Lower leg skin (tissue), 4 donors: ENCODE measurements at regions not wholly inside any gene's neighbourhood (a gene's known extent, or its start where the extent isn't known, plus 50 kb on each side); places are given as distances from the start of the nearest gene placed in this dataset.

Source experiments
- DNase-seq, 2 donors: peaks; one replicate each; pipeline ENCODE4 v3.0.0-alpha.2; 2019; ENCODE audit warnings: low spot score in 2 of 2
- H3K4me3 ChIP-seq: fragments of 200-600 bp; sonication (generic); 2 replicates; pipeline ENCODE4 v1.5.1; 2017; ENCODE audit warnings: mild to moderate bottlenecking, low read depth; ENCODE audit not compliant: poor library complexity, severe bottlenecking
- POLR2A ChIP-seq, 2 donors: fragments of 450-650 bp; IDR thresholded peaks; one replicate each; pipeline ENCODE4 v1.6.1; 2016 to 2017; ENCODE audit warnings: antibody characterized with exemption in 2 of 2, mild to moderate bottlenecking in 1 of 2, moderate library complexity in 1 of 2
- WGBS, 2 donors: methylation state at CpG; one replicate each; pipeline ENCODE4 v1.1.5; 2018; 5-methylcytosine and 5-hydroxymethylcytosine counted together
- intact Hi-C: fragments of 100-400 bp; cut with DNase I; formaldehyde crosslinking; loops from one replicate; pipeline ENCODE4 v1.15.0; 2023; ENCODE audit warnings: low total_unique reads
- TF ChIP-seq, protein P1 (sequence below), 3 donors: fragments of 450-650 bp; IDR thresholded peaks; one replicate each; pipeline ENCODE4 v1.5.1; 2016; ENCODE audit warnings: antibody characterized with exemption in 3 of 3, mild to moderate bottlenecking in 3 of 3, moderate library complexity in 2 of 3

DNA sequence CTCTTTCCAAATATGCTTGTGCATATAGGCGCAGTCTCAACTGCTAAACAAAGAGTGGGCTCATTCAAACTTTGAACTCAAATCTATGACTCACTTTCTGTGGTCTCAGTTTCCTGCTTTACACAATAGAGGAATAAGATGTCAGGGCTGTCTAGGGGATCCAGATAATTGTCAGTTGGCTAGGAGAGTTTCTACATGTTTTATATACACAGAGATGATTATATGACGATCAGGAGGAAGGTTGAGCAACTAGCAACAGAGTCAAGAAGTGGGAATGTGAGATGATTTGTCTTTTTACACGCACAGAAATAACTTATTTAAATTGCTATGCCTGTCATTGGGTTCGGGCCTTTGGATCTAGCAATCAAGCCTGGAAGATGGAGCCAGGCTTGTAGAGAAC, 299.4 kb upstream of the LYPLAL1 start:
- no peak for DNase-seq
- intact Hi-C loops = no loop called here
- TF ChIP-seq, protein P1, sequence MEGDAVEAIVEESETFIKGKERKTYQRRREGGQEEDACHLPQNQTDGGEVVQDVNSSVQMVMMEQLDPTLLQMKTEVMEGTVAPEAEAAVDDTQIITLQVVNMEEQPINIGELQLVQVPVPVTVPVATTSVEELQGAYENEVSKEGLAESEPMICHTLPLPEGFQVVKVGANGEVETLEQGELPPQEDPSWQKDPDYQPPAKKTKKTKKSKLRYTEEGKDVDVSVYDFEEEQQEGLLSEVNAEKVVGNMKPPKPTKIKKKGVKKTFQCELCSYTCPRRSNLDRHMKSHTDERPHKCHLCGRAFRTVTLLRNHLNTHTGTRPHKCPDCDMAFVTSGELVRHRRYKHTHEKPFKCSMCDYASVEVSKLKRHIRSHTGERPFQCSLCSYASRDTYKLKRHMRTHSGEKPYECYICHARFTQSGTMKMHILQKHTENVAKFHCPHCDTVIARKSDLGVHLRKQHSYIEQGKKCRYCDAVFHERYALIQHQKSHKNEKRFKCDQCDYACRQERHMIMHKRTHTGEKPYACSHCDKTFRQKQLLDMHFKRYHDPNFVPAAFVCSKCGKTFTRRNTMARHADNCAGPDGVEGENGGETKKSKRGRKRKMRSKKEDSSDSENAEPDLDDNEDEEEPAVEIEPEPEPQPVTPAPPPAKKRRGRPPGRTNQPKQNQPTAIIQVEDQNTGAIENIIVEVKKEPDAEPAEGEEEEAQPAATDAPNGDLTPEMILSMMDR (IDR thresholded peaks at IDR 0.05) = no peak
- TF ChIP-seq POLR2A (IDR thresholded peaks at IDR 0.05) = no peak
- no peak overlapping the region for H3K4me3 ChIP-seq
- 70 to 73% methylated on average over 4 of the region's 4 CpGs for WGBS, 2 donors

GRCh38 chr1:218874801-218875400, 298.8 kb upstream of the LYPLAL1 start:
- TF ChIP-seq, protein P1 (IDR thresholded peaks at IDR 0.05) = no peak
- TF ChIP-seq POLR2A (IDR thresholded peaks at IDR 0.05) = no peak
- no peak overlapping the region for H3K4me3 ChIP-seq
- WGBS, 2 donors = 91 to 92% methylated on average over 11 of the region's 11 CpGs
- no peak for DNase-seq
- intact Hi-C loops = no loop called here

DNA sequence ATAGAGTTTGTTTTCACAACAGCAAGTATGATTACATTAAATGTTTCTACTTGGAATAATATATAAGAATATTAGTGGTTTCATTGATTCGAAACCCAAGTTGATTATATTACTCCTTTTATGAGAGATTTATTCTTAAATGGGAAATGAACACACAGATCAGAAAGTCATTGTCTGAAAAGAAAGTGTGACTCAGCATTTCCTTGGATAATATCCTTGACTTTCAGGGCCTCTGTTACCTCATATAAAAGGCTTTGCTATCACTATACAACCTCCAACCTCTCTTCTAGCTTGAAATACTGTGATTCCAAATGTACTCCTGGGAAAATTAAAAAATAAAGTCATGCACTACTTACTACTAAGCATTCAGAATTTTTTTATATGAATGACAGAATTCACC, 295.3 kb upstream of the LYPLAL1 start:
- H3K4me3 ChIP-seq = no peak overlapping the region
- WGBS, 2 donors = 88 to 92% methylated on average over 1 of the region's 1 CpG
- intact Hi-C loops = no loop called here
- no peak for DNase-seq
- TF ChIP-seq, protein P1 (IDR thresholded peaks at IDR 0.05) = no peak
- no peak for TF ChIP-seq POLR2A (IDR thresholded peaks at IDR 0.05)

- DNase-seq = no peak
- WGBS, 2 donors = 82 to 83% methylated on average over 5 of the region's 5 CpGs
- TF ChIP-seq, protein P1 (IDR thresholded peaks at IDR 0.05) = no peak
- TF ChIP-seq POLR2A (IDR thresholded peaks at IDR 0.05) = no peak
- H3K4me3 ChIP-seq = no peak overlapping the region
- intact Hi-C loops = no loop called here
Measured at GRCh38 chr1:218880484-218881060, 293.1 kb upstream of the LYPLAL1 start.

DNA sequence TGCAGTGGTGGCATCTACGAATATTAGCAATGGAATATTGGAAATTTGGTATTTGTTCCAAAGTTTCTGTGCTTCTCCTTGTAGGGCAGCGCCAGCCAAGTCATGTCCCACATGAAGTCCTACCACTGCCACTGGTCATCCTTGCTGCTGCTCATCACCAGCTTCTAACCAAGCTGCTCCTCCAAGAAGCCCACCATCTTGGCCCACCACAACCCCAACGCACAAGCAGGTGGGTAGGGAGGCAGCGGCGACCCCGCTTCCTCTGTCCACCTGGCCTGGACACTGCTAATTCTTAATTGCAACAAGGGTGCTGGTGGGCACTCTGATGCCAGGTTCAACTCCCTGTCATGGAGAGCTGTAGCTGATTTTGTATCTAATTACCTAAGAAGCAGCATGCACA, 291.2 kb upstream of the LYPLAL1 start:
- 99 to 100% methylated on average over 6 of the region's 6 CpGs for WGBS, 2 donors
- intact Hi-C loops = no loop called here
- no peak overlapping the region for H3K4me3 ChIP-seq
- DNase-seq = no peak
- TF ChIP-seq POLR2A (IDR thresholded peaks at IDR 0.05) = no peak
- TF ChIP-seq, protein P1 (IDR thresholded peaks at IDR 0.05) = no peak
